OCI-LY3 (cell line): ENCODE measurements at regions not wholly inside any gene's neighbourhood (a gene's known extent, or its start where the extent isn't known, plus 50 kb on each side); places are given as distances from the start of the nearest gene placed in this dataset.

Experiments used
- CTCF ChIP-seq: fragments of 200-600, 300-600 bp; sonication (generic); IDR thresholded peaks from 2 replicates; pipeline ENCODE4 v1.5.1; 2014; ENCODE audit warnings: antibody characterized with exemption, low read length, low read depth
- EZH2phosphoT487 ChIP-seq: fragments of 200-600 bp; shearing (Covaris generic); IDR thresholded peaks from 2 replicates; pipeline ENCODE4 v1.6.1; 2018; ENCODE audit warnings: antibody characterized with exemption, mixed run types, low read depth

- no peak for TF ChIP-seq CTCF
- TF ChIP-seq EZH2phosphoT487: no peak
Measured at GRCh38 chr12:127192391-127192790, 1074.6 kb upstream of the TMEM132C start.
